RKO (cell line): ENCODE measurements at regions not wholly inside any gene's neighbourhood (a gene's known extent, or its start where the extent isn't known, plus 50 kb on each side); places are given as distances from the start of the nearest gene placed in this dataset.
A peak's percentile ranks its signal among the peaks of the same experiment; 100 is the strongest.

Experiments used
- DNase-seq: peaks from one replicate; pipeline ENCODE4 v3.0.0-alpha.2; 2016; ENCODE audit warnings: low spot score

GRCh38 chr3:29057326-29057725, 223.5 kb upstream of the RBMS3 start:
- DNase-seq, result no peak

GRCh38 chr3:29064085-29064484, 216.8 kb upstream of the RBMS3 start:
- no peak for DNase-seq

- DNase-seq, result peak; percentile 7
Observed at GRCh38 chr3:29065211-29065785, 215.6 kb upstream of the RBMS3 start.

GRCh38 chr3:29067007-29067406, 213.9 kb upstream of the RBMS3 start:
- DNase-seq, result peak; percentile 48

GRCh38 chr3:29070959-29071634, 209.8 kb upstream of the RBMS3 start:
- DNase-seq, result no peak

- no peak for DNase-seq
Observed at GRCh38 chr3:29072611-29073010, 208.3 kb upstream of the RBMS3 start.

GRCh38 chr3:29077356-29077755, 203.5 kb upstream of the RBMS3 start:
- no peak for DNase-seq

- no peak for DNase-seq
Observed at GRCh38 chr3:29079358-29079757, 201.5 kb upstream of the RBMS3 start.

GRCh38 chr3:29080967-29081366, 199.9 kb upstream of the RBMS3 start:
- no peak for DNase-seq

- no peak for DNase-seq
Observed at GRCh38 chr3:29083081-29083480, 197.8 kb upstream of the RBMS3 start.

- DNase-seq, result no peak
Observed at GRCh38 chr3:29083676-29084075, 197.2 kb upstream of the RBMS3 start.

GRCh38 chr3:29088579-29088978, 192.3 kb upstream of the RBMS3 start:
- DNase-seq, result no peak

- DNase-seq, result no peak
Observed at GRCh38 chr3:29090912-29091597, 189.8 kb upstream of the RBMS3 start.

- DNase-seq, result no peak
Observed at GRCh38 chr3:29091599-29092189, 189.2 kb upstream of the RBMS3 start.

- DNase-seq, result no peak
Observed at GRCh38 chr3:29092348-29092747, 188.5 kb upstream of the RBMS3 start.

GRCh38 chr3:29099296-29099695, 181.6 kb upstream of the RBMS3 start:
- DNase-seq, result no peak

- DNase-seq, result no peak
Observed at GRCh38 chr3:29099775-29100174, 181.1 kb upstream of the RBMS3 start.

GRCh38 chr3:29100292-29100691, 180.6 kb upstream of the RBMS3 start:
- DNase-seq, result no peak

GRCh38 chr3:29128001-29128400, 152.9 kb upstream of the RBMS3 start:
- no peak for DNase-seq

GRCh38 chr3:29137601-29138000, 143.3 kb upstream of the RBMS3 start:
- DNase-seq, result no peak

- DNase-seq, result no peak
Observed at GRCh38 chr3:29138171-29138570, 142.7 kb upstream of the RBMS3 start.

GRCh38 chr3:29140666-29141065, 140.2 kb upstream of the RBMS3 start:
- DNase-seq, result no peak
